ENCODE measurements at regions not wholly inside any gene's neighbourhood (a gene's known extent, or its start where the extent isn't known, plus 50 kb on each side); places are given as distances from the start of the nearest gene placed in this dataset.

- TF ChIP-seq CTCF (IDR thresholded peaks at IDR 0.05) (no peak), PBX3 (IDR thresholded peaks at IDR 0.05) (no peak)
Measured at GRCh38 chr2:160837416-160837815, 322.8 kb upstream of the TANK start.
